ENCODE measurements at regions not wholly inside any gene's neighbourhood (a gene's known extent, or its start where the extent isn't known, plus 50 kb on each side); places are given as distances from the start of the nearest gene placed in this dataset.

- TF ChIP-seq CTCF (IDR thresholded peaks at IDR 0.05) (no peak), POLR2A (IDR thresholded peaks at IDR 0.05) (no peak)
Measured at GRCh38 chr18:77448046-77448445, 198.4 kb downstream of the GALR1 start.
